ENCODE measurements at regions not wholly inside any gene's neighbourhood (a gene's known extent, or its start where the extent isn't known, plus 50 kb on each side); places are given as distances from the start of the nearest gene placed in this dataset.

- TF ChIP-seq JUND (IDR thresholded peaks at IDR 0.05; ENCODE audit: borderline replicate concordance, low read depth, low read length) (no peak), JUND (tag; IDR thresholded peaks at IDR 0.05; ENCODE audit: borderline replicate concordance, low read depth, low read length) (no peak), POLR2AphosphoS5 (IDR thresholded peaks at IDR 0.05; ENCODE audit: control insufficient read depth, insufficient read depth, low read depth, low read length) (no peak), RCOR1 (IDR thresholded peaks at IDR 0.05; ENCODE audit: borderline replicate concordance in 1 of 2, low read depth in 2 of 2, low read length in 2 of 2) (no peak)
Observed at GRCh38 chr6:153702671-153703070, 336.4 kb upstream of the OPRM1 start.
